ENCODE measurements at regions not wholly inside any gene's neighbourhood (a gene's known extent, or its start where the extent isn't known, plus 50 kb on each side); places are given as distances from the start of the nearest gene placed in this dataset.

GRCh38 chr6:80640176-80640575 lies 533.7 kb downstream of the BCKDHB start:
- ATAC-seq (ENCODE audit: low FRiP score), result no peak
- DNase-seq (ENCODE audit: low spot score), result no peak
- no peak for TF ChIP-seq CTCF (IDR thresholded peaks at IDR 0.05)

GRCh38 chr6:80639181-80639629 lies 532.7 kb downstream of the BCKDHB start:
- no peak for TF ChIP-seq CTCF (IDR thresholded peaks at IDR 0.05)
- no peak for DNase-seq (ENCODE audit: low spot score)
- no peak for ATAC-seq (ENCODE audit: low FRiP score)

GRCh38 chr6:80638213-80639055 lies 532.0 kb downstream of the BCKDHB start:
- DNase-seq (ENCODE audit: low spot score) (no peak), ATAC-seq (ENCODE audit: low FRiP score) (no peak)

GRCh38 chr6:80637312-80637711 lies 530.8 kb downstream of the BCKDHB start:
- no peak for TF ChIP-seq CTCF (IDR thresholded peaks at IDR 0.05)
- ATAC-seq (ENCODE audit: low FRiP score) (no peak), DNase-seq (ENCODE audit: low spot score) (no peak)

More at GRCh38 chr6:80638213-80639055, 532.0 kb downstream of the BCKDHB start:
- no peak for TF ChIP-seq CTCF (IDR thresholded peaks at IDR 0.05)

GRCh38 chr6:80636689-80637088 lies 530.2 kb downstream of the BCKDHB start:
- no peak for DNase-seq (ENCODE audit: low spot score)
- TF ChIP-seq CTCF (IDR thresholded peaks at IDR 0.05), result no peak
- ATAC-seq (ENCODE audit: low FRiP score), result no peak

- TF ChIP-seq CTCF (IDR thresholded peaks at IDR 0.05), result no peak
- ATAC-seq (ENCODE audit: low FRiP score) (no peak), DNase-seq (ENCODE audit: low spot score) (no peak)
Measured at GRCh38 chr6:80633412-80633811, 526.9 kb downstream of the BCKDHB start.

GRCh38 chr6:80625405-80625804 lies 518.9 kb downstream of the BCKDHB start:
- DNase-seq (ENCODE audit: low spot score) (no peak), ATAC-seq (ENCODE audit: low FRiP score) (no peak)
- no peak for TF ChIP-seq CTCF (IDR thresholded peaks at IDR 0.05)
